ENCODE measurements at regions not wholly inside any gene's neighbourhood (a gene's known extent, or its start where the extent isn't known, plus 50 kb on each side); places are given as distances from the start of the nearest gene placed in this dataset.

GRCh38 chr5:124353016-124353415 is 393.4 kb downstream of the ZNF608 start:
- no peak for DNase-seq

GRCh38 chr5:124352312-124352711 is 394.1 kb downstream of the ZNF608 start:
- no peak for DNase-seq

- DNase-seq = no peak
Observed at GRCh38 chr5:124349931-124350330, 396.5 kb downstream of the ZNF608 start.

- no peak for DNase-seq
Observed at GRCh38 chr5:124343451-124343867, 403.0 kb downstream of the ZNF608 start.

- DNase-seq = no peak
Observed at GRCh38 chr5:124342986-124343385, 403.5 kb downstream of the ZNF608 start.

- no peak for DNase-seq
Observed at GRCh38 chr5:124342584-124342983, 403.9 kb downstream of the ZNF608 start.

- peak; percentile 6 for DNase-seq
Observed at GRCh38 chr5:124342027-124342471, 404.4 kb downstream of the ZNF608 start.

GRCh38 chr5:124341066-124341858 is 405.2 kb downstream of the ZNF608 start:
- peak; percentile 40 for DNase-seq

GRCh38 chr5:124337996-124338395 is 408.4 kb downstream of the ZNF608 start:
- no peak for DNase-seq

GRCh38 chr5:124333298-124333979 is 413.0 kb downstream of the ZNF608 start:
- no peak for DNase-seq

- DNase-seq = no peak
Observed at GRCh38 chr5:124332273-124332672, 414.2 kb downstream of the ZNF608 start.

GRCh38 chr5:124330595-124331220 is 415.7 kb downstream of the ZNF608 start:
- no peak for DNase-seq

- DNase-seq = no peak
Observed at GRCh38 chr5:124328201-124328600, 418.2 kb downstream of the ZNF608 start.

- no peak for DNase-seq
Observed at GRCh38 chr5:124318661-124319060, 427.8 kb downstream of the ZNF608 start.

GRCh38 chr5:124317451-124317850 is 429.0 kb downstream of the ZNF608 start:
- no peak for DNase-seq

GRCh38 chr5:124315741-124316415 is 430.6 kb downstream of the ZNF608 start:
- DNase-seq = no peak

- no peak for DNase-seq
Observed at GRCh38 chr5:124310453-124310852, 436.0 kb downstream of the ZNF608 start.

- no peak for DNase-seq
Observed at GRCh38 chr5:124309241-124309980, 437.0 kb downstream of the ZNF608 start.

- no peak for DNase-seq
Observed at GRCh38 chr5:124303366-124303765, 443.1 kb downstream of the ZNF608 start.

GRCh38 chr5:124302533-124302932 is 443.9 kb downstream of the ZNF608 start:
- DNase-seq = no peak

- no peak for DNase-seq
Observed at GRCh38 chr5:124301850-124302249, 444.6 kb downstream of the ZNF608 start.

- no peak for DNase-seq
Observed at GRCh38 chr5:124300815-124301621, 445.4 kb downstream of the ZNF608 start.
